HG02970 (cell line): ENCODE measurements at regions not wholly inside any gene's neighbourhood (a gene's known extent, or its start where the extent isn't known, plus 50 kb on each side); places are given as distances from the start of the nearest gene placed in this dataset.
"Not testable (repeated sequence)": the region's sequence is repeated elsewhere in the genome, so short reads cannot be mapped to it uniquely, and the experiment has no call there.

Experiments used
- ATAC-seq: cut with Tn5 transposase; IDR thresholded peaks from one replicate; pipeline ENCODE4 v1.9.1; 2021; ENCODE audit warnings: mild to moderate bottlenecking, moderate library complexity, moderate number of reproducible peaks; ENCODE audit not compliant: unreplicated experiment, low FRiP score

- ATAC-seq: no peak
Measured at GRCh38 chr12:82625523-82625922, 61.2 kb upstream of the TMTC2 start.

DNA sequence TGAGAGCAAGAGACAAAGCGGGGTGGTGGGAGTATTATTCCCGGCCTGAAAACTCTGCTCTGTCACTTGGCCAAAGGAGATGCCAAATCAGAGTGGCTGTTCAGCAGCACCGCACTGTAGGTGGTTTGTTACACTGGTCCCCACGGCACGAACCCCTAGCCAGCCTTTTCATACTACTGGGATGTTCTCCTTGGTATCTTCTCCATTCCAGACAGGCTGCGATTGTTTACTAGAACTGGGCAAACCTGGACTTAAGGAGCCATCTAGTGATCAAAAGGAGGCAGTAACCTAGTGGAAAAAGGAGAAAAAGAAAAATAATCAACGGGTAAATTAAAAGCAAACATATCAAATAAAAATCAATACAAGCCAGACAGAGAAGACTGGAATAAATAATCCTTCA lies 58.9 kb upstream of the TMTC2 start:
- no peak for ATAC-seq

- ATAC-seq: not testable (repeated sequence)
Measured at GRCh38 chr12:82634495-82635258, 52.0 kb upstream of the TMTC2 start.

DNA sequence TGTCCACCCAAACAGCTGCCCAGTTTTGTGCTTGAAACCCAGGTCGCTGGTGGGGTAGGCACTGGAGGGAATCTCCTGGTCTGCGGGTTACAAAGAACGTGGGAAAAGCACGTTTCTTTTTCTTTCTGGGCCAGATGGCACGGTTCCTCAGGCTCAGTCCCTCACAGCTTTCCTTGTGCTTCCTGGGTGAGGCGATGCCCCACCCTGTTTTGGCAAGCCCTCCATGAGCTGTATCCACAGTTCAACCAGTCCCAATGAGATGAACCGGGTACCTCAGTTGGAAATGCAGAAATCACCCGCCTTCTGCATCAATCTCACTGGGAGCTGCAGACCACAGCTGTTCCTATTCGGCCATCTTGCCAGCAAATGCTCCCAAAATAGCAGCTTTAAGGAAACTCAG lies 51.4 kb upstream of the TMTC2 start:
- no peak for ATAC-seq
